ENCODE measurements at regions not wholly inside any gene's neighbourhood (a gene's known extent, or its start where the extent isn't known, plus 50 kb on each side); places are given as distances from the start of the nearest gene placed in this dataset.

GRCh38 chr13:100984085-100984705 lies 309.6 kb upstream of the TMTC4 start:
- Histone ChIP-seq H4K91ac (ENCODE audit: low read depth, low read length) (no peak overlapping the region), H3K36me3 (ENCODE audit: control insufficient read depth in 1 of 2, insufficient read depth in 2 of 2, low read length in 2 of 2) (no peaks in the 10 kb centered on the region), H3K27ac (ENCODE audit: low read depth, low read length) (no peak overlapping the region), H3K9me3 (ENCODE audit: insufficient read depth, low read depth, low read length) (no peaks in the 10 kb centered on the region), H4K12ac (ENCODE audit: low read depth, low read length) (no peak overlapping the region), H3K23ac (ENCODE audit: low read length) (no peak overlapping the region), H3K4me3 (ENCODE audit: low read depth, low read length) (no peak overlapping the region), H3K4me2 (ENCODE audit: low read length) (no peak overlapping the region), H2AK5ac (ENCODE audit: low read length) (no peak overlapping the region), H3K4me1 (ENCODE audit: control insufficient read depth in 1 of 2, insufficient read depth in 2 of 2, low read length in 2 of 2) (no peaks in the 10 kb centered on the region), H2BK5ac (ENCODE audit: low read depth, low read length, poor library complexity) (no peak overlapping the region), H3K18ac (ENCODE audit: low read length) (no peak overlapping the region), H2AFZ (ENCODE audit: insufficient read depth, low read length, poor library complexity) (no peak overlapping the region), H3K27me3 (ENCODE audit: insufficient read depth, low read length) (no peaks in the 10 kb centered on the region), H3K79me2 (ENCODE audit: control insufficient read depth, insufficient read depth, low read length, poor library complexity) (no peaks in the 10 kb centered on the region), H3K9ac (ENCODE audit: low read length) (no peak overlapping the region), H2BK12ac (ENCODE audit: low read length) (no peak overlapping the region), H3K79me1 (ENCODE audit: low read length) (no peaks in the 10 kb centered on the region), H3K14ac (ENCODE audit: low read length) (no peak overlapping the region), H4K8ac (ENCODE audit: low read depth, low read length) (no peak overlapping the region), H3K4ac (ENCODE audit: low read depth, low read length) (no peak overlapping the region), H2BK120ac (ENCODE audit: insufficient read depth, low read length, poor library complexity) (no peak overlapping the region)
- no CpG with 5 or more reads among the region's 3 CpGs for WGBS (ENCODE audit: extremely low coverage, insufficient coverage, insufficient read length)
- no peak for DNase-seq

DNA sequence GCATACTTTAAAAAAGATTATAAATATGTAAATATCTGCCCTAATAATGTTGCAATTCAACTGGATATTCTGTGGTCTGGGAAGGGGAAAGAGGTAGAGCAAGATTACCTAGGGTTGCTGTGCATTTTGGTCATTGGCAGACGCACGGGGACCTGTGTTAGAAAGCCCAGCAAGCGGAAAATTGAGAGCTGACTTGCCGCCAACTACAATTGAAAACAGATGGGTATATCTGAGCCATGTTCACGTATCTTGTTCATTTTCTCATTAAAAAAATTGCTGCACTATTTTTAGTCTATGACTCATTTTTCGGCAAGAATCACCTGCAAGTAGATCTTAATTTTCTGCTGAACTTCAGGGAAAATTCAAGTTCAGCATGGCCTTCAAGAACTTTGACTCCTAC lies 308.5 kb upstream of the TMTC4 start:
- Histone ChIP-seq H3K18ac (ENCODE audit: low read length) (no peak overlapping the region), H3K23ac (ENCODE audit: low read length) (no peak overlapping the region), H3K36me3 (ENCODE audit: control insufficient read depth in 1 of 2, insufficient read depth in 2 of 2, low read length in 2 of 2) (no peaks in the 10 kb centered on the region), H3K14ac (ENCODE audit: low read length) (no peak overlapping the region), H3K79me2 (ENCODE audit: control insufficient read depth, insufficient read depth, low read length, poor library complexity) (no peaks in the 10 kb centered on the region), H3K4me2 (ENCODE audit: low read length) (no peak overlapping the region), H2AK5ac (ENCODE audit: low read length) (no peak overlapping the region), H4K12ac (ENCODE audit: low read depth, low read length) (no peak overlapping the region), H2AFZ (ENCODE audit: insufficient read depth, low read length, poor library complexity) (no peak overlapping the region), H3K79me1 (ENCODE audit: low read length) (no peaks in the 10 kb centered on the region), H2BK120ac (ENCODE audit: insufficient read depth, low read length, poor library complexity) (no peak overlapping the region), H3K4me3 (ENCODE audit: low read depth, low read length) (no peak overlapping the region), H4K8ac (ENCODE audit: low read depth, low read length) (no peak overlapping the region), H3K4ac (ENCODE audit: low read depth, low read length) (no peak overlapping the region), H2BK5ac (ENCODE audit: low read depth, low read length, poor library complexity) (no peak overlapping the region), H4K91ac (ENCODE audit: low read depth, low read length) (no peak overlapping the region), H3K4me1 (ENCODE audit: control insufficient read depth in 1 of 2, insufficient read depth in 2 of 2, low read length in 2 of 2) (no peaks in the 10 kb centered on the region), H3K9me3 (ENCODE audit: insufficient read depth, low read depth, low read length) (no peaks in the 10 kb centered on the region), H3K9ac (ENCODE audit: low read length) (no peak overlapping the region), H3K27me3 (ENCODE audit: insufficient read depth, low read length) (no peaks in the 10 kb centered on the region), H2BK12ac (ENCODE audit: low read length) (no peak overlapping the region), H3K27ac (ENCODE audit: low read depth, low read length) (no peak overlapping the region)
- DNase-seq = no peak
- WGBS (ENCODE audit: extremely low coverage, insufficient coverage, insufficient read length) = no CpG with 5 or more reads among the region's 6 CpGs

- Histone ChIP-seq H2BK12ac (ENCODE audit: low read length) (no peak overlapping the region), H3K79me2 (ENCODE audit: control insufficient read depth, insufficient read depth, low read length, poor library complexity) (no peaks in the 10 kb centered on the region), H3K79me1 (ENCODE audit: low read length) (no peaks in the 10 kb centered on the region), H3K4ac (ENCODE audit: low read depth, low read length) (no peak overlapping the region), H4K91ac (ENCODE audit: low read depth, low read length) (no peak overlapping the region), H3K36me3 (ENCODE audit: control insufficient read depth in 1 of 2, insufficient read depth in 2 of 2, low read length in 2 of 2) (no peaks in the 10 kb centered on the region), H2AK5ac (ENCODE audit: low read length) (no peak overlapping the region), H3K9me3 (ENCODE audit: insufficient read depth, low read depth, low read length) (no peaks in the 10 kb centered on the region), H3K27ac (ENCODE audit: low read depth, low read length) (no peak overlapping the region), H3K14ac (ENCODE audit: low read length) (no peak overlapping the region), H3K4me3 (ENCODE audit: low read depth, low read length) (no peak overlapping the region), H2AFZ (ENCODE audit: insufficient read depth, low read length, poor library complexity) (no peak overlapping the region), H3K18ac (ENCODE audit: low read length) (no peak overlapping the region), H3K4me2 (ENCODE audit: low read length) (no peak overlapping the region), H3K27me3 (ENCODE audit: insufficient read depth, low read length) (no peaks in the 10 kb centered on the region), H3K23ac (ENCODE audit: low read length) (no peak overlapping the region), H3K4me1 (ENCODE audit: control insufficient read depth in 1 of 2, insufficient read depth in 2 of 2, low read length in 2 of 2) (no peaks in the 10 kb centered on the region), H4K12ac (ENCODE audit: low read depth, low read length) (no peak overlapping the region), H2BK120ac (ENCODE audit: insufficient read depth, low read length, poor library complexity) (no peak overlapping the region), H4K8ac (ENCODE audit: low read depth, low read length) (no peak overlapping the region), H2BK5ac (ENCODE audit: low read depth, low read length, poor library complexity) (no peak overlapping the region), H3K9ac (ENCODE audit: low read length) (no peak overlapping the region)
- DNase-seq = no peak
Measured at GRCh38 chr13:100980171-100980570, 305.6 kb upstream of the TMTC4 start.

- no peak overlapping the region for H3K4ac ChIP-seq (ENCODE audit: low read depth, low read length)
- no peak overlapping the region for H2BK120ac ChIP-seq (ENCODE audit: insufficient read depth, low read length, poor library complexity)
- H3K79me1 ChIP-seq (ENCODE audit: low read length) = no peaks in the 10 kb centered on the region
- no peaks in the 10 kb centered on the region for H3K36me3 ChIP-seq (ENCODE audit: control insufficient read depth in 1 of 2, insufficient read depth in 2 of 2, low read length in 2 of 2)
- H3K18ac ChIP-seq (ENCODE audit: low read length) = no peak overlapping the region
- H3K14ac ChIP-seq (ENCODE audit: low read length) = no peak overlapping the region
- no peak overlapping the region for H2AK5ac ChIP-seq (ENCODE audit: low read length)
- no peak overlapping the region for H2AFZ ChIP-seq (ENCODE audit: insufficient read depth, low read length, poor library complexity)
- H3K79me2 ChIP-seq (ENCODE audit: control insufficient read depth, insufficient read depth, low read length, poor library complexity) = no peaks in the 10 kb centered on the region
- H3K23ac ChIP-seq (ENCODE audit: low read length) = no peak overlapping the region
- no peak overlapping the region for H4K91ac ChIP-seq (ENCODE audit: low read depth, low read length)
- no peaks in the 10 kb centered on the region for H3K9me3 ChIP-seq (ENCODE audit: insufficient read depth, low read depth, low read length)
- no peak overlapping the region for H3K4me3 ChIP-seq (ENCODE audit: low read depth, low read length)
- H3K9ac ChIP-seq (ENCODE audit: low read length) = no peak overlapping the region
- no peak overlapping the region for H2BK5ac ChIP-seq (ENCODE audit: low read depth, low read length, poor library complexity)
- H3K27ac ChIP-seq (ENCODE audit: low read depth, low read length) = no peak overlapping the region
- no CpG with 5 or more reads among the region's 7 CpGs for WGBS (ENCODE audit: extremely low coverage, insufficient coverage, insufficient read length)
- H3K4me1 ChIP-seq (ENCODE audit: control insufficient read depth in 1 of 2, insufficient read depth in 2 of 2, low read length in 2 of 2) = no peaks in the 10 kb centered on the region
- H4K12ac ChIP-seq (ENCODE audit: low read depth, low read length) = no peak overlapping the region
- no peak overlapping the region for H2BK12ac ChIP-seq (ENCODE audit: low read length)
- no peak overlapping the region for H3K4me2 ChIP-seq (ENCODE audit: low read length)
- H4K8ac ChIP-seq (ENCODE audit: low read depth, low read length) = no peak overlapping the region
- DNase-seq = no peak
- H3K27me3 ChIP-seq (ENCODE audit: insufficient read depth, low read length) = no peaks in the 10 kb centered on the region
Measured at GRCh38 chr13:100977841-100978240, 303.2 kb upstream of the TMTC4 start.

Measured in trophoblast cell (in vitro differentiated cells and primary cell).